K562 (cell line): ENCODE measurements at regions not wholly inside any gene's neighbourhood (a gene's known extent, or its start where the extent isn't known, plus 50 kb on each side); places are given as distances from the start of the nearest gene placed in this dataset.

Experiments
- ATAC-seq: fragments of 200-7000 bp; cut with Tn5 transposase; 3 replicates; pipeline ENCODE4 v1.9.1; 2020; ENCODE audit warnings: moderate library complexity
- BruUV-seq: library from RNA; stranded (reverse); fragments of 400-500 nt; replicated peaks from 2 replicates; lab custom pipeline; 2021; lab: Mats Ljungman, UMichigan
- CTCF ChIA-PET: fragments of 300-600 bp; formaldehyde crosslinking; extraction: SDS; loops from one replicate; lab custom pipeline; 2021; ENCODE audit warnings: low intra/inter-chr PET ratio; lab: Yijun Ruan, JAX
- POLR2A ChIA-PET: fragments of 300-600, 350-650 bp; sonication (Branson Sonifier 250); formaldehyde crosslinking; extraction: SDS; loops from one replicate; lab custom pipeline; 2021; ENCODE audit warnings: antibody characterized with exemption, inconsistent platforms; lab: Yijun Ruan, JAX
- DNase-seq, 4 experiments: peaks; one replicate each; pipeline versions ENCODE4 v3.0.0 to v3.0.0-alpha.2; 2011 to 2018; ENCODE audit warnings: low spot score in 3 of 4, mixed read lengths in 3 of 4; ENCODE audit errors: extremely low read depth in 1 of 4
- FAIRE-seq: peaks from 2 replicates; lab custom pipeline; 2011; peaks lifted over from hg19 to GRCh38; lab: Jason Lieb, UNC
- H2AFZ ChIP-seq: 2 replicates; pipeline ENCODE4 v1.6.0; 2011; ENCODE audit warnings: low read depth, low read length, control low read depth, inconsistent platforms
- H3K27ac ChIP-seq: fragments of 200-600 bp; 3 replicates; pipeline ENCODE4 v1.8.0; 2011; ENCODE audit warnings: low read depth, mild to moderate bottlenecking, control low read depth, inconsistent platforms, low read length, moderate library complexity, mixed read lengths; ENCODE audit errors: extremely low read depth
- H3K27me3 ChIP-seq, 2 experiments: fragments of 300-600 bp in 1 of 2; 2 replicates in 1 of 2; 3 replicates in 1 of 2; pipeline versions ENCODE4 v1.6.0 to v1.8.0; 2011; ENCODE audit warnings: inconsistent platforms in 2 of 2, low read length in 2 of 2, mild to moderate bottlenecking in 1 of 2, mixed read lengths in 1 of 2, moderate library complexity in 1 of 2; ENCODE audit not compliant: control insufficient read depth in 2 of 2, insufficient read depth in 2 of 2
- H3K36me3 ChIP-seq: fragments of 300-600 bp; 3 replicates; pipeline ENCODE4 v1.8.0; 2011; ENCODE audit warnings: mild to moderate bottlenecking, low read length, inconsistent platforms; ENCODE audit not compliant: control insufficient read depth, insufficient read depth
- H3K4me1 ChIP-seq, 2 experiments: fragments of 200-600 bp in 1 of 2; replicated peaks in 1 of 2; 2 replicates in 1 of 2; 3 replicates in 1 of 2; pipeline versions ENCODE4 v1.5.1 to v1.8.0; 2011; ENCODE audit warnings: inconsistent platforms in 2 of 2, low read length in 2 of 2, mild to moderate bottlenecking in 1 of 2, mixed read lengths in 1 of 2, moderate library complexity in 1 of 2; ENCODE audit not compliant: control insufficient read depth in 2 of 2, insufficient read depth in 2 of 2
- H3K4me2 ChIP-seq: 2 replicates; pipeline ENCODE4 v1.6.1; 2011; ENCODE audit warnings: low read length, control low read depth, inconsistent platforms, mixed read lengths; ENCODE audit not compliant: insufficient read depth
- H3K4me3 ChIP-seq: fragments of 200-600 bp; sonication (generic), shearing (Covaris generic); 2 replicates; pipeline ENCODE4 v1.5.1; 2016; ENCODE audit warnings: control low read depth, inconsistent platforms
- H3K79me2 ChIP-seq: fragments of 200-600 bp; 3 replicates; pipeline ENCODE4 v1.8.0; 2011; ENCODE audit warnings: low read length, inconsistent platforms; ENCODE audit not compliant: control insufficient read depth, insufficient read depth
- H3K9ac ChIP-seq, 2 experiments: 2 replicates each; pipeline versions ENCODE4 v1.6.0 to v1.6.1; 2011; ENCODE audit warnings: low read depth in 2 of 2, low read length in 2 of 2, control low read depth in 1 of 2, inconsistent platforms in 1 of 2, mild to moderate bottlenecking in 1 of 2, mixed read lengths in 1 of 2; ENCODE audit not compliant: insufficient read depth in 1 of 2
- H3K9me1 ChIP-seq: one replicate; pipeline ENCODE4 v1.6.0; 2011; ENCODE audit warnings: inconsistent platforms, mild to moderate bottlenecking, low read length, moderate library complexity; ENCODE audit not compliant: control insufficient read depth, insufficient read depth
- H3K9me3 ChIP-seq: replicated peaks from 2 replicates; pipeline ENCODE4 v1.5.1; 2011; ENCODE audit warnings: low read depth, low read length, inconsistent platforms; ENCODE audit not compliant: control insufficient read depth, insufficient read depth
- H4K20me1 ChIP-seq: replicated peaks from 2 replicates; pipeline ENCODE4 v1.6.1; 2011; ENCODE audit warnings: low read length, inconsistent platforms, mixed read lengths; ENCODE audit not compliant: control insufficient read depth, insufficient read depth
- ARNT ChIP-seq, 2 experiments: fragments of 450-650 bp; IDR thresholded peaks; 2 replicates each; pipeline ENCODE4 v1.6.1; 2016; ENCODE audit warnings: mild to moderate bottlenecking in 1 of 2
- C11orf30 ChIP-seq: fragments of 450-650 bp; IDR thresholded peaks from 2 replicates; pipeline ENCODE4 v1.6.1; 2016; ENCODE audit warnings: low read depth, mild to moderate bottlenecking
- MAFF ChIP-seq: IDR thresholded peaks from 2 replicates; pipeline ENCODE4 v1.6.1; 2012; ENCODE audit warnings: low read length, improper control_type of control experiment
- MAFG ChIP-seq: fragments of 450-650 bp; conservative IDR thresholded peaks from 2 replicates; pipeline ENCODE4 v1.6.1; 2016; ENCODE audit warnings: missing genetic modification characterization, missing compliant biosample characterization
- MAFK ChIP-seq: IDR thresholded peaks from 2 replicates; pipeline ENCODE4 v1.6.1; 2011; ENCODE audit warnings: low read length, improper control_type of control experiment
- MXI1 ChIP-seq: IDR thresholded peaks from 2 replicates; pipeline ENCODE4 v1.6.1; 2011; ENCODE audit warnings: low read depth, mild to moderate bottlenecking, improper control_type of control experiment, low read length
- PKNOX1 ChIP-seq: fragments of 450-650 bp; IDR thresholded peaks from 2 replicates; pipeline ENCODE4 v1.6.1; 2016
- U2AF1 ChIP-seq: fragments of 200-400 bp; formaldehyde crosslinking; optimal IDR thresholded peaks from 2 replicates; pipeline ENCODE3; 2017; ENCODE audit warnings: mild to moderate bottlenecking, low read depth, low read length, moderate library complexity
- ZNF282 ChIP-seq: sonication (generic); formaldehyde crosslinking; IDR thresholded peaks from 2 replicates; pipeline ENCODE4 v1.8.1; 2023; ENCODE audit warnings: missing genetic modification reagents
- ZNF316 ChIP-seq: fragments of 450-650 bp; IDR thresholded peaks from 2 replicates; pipeline ENCODE4 v1.6.1; 2016
- WGBS: fragments of 100-300 bp; shearing (Covaris generic); methylation state at CpG from one replicate; pipeline ENCODE4 v1.1.6; 2016; ENCODE audit warnings: low coverage, mixed read lengths; ENCODE audit not compliant: insufficient coverage; ENCODE audit errors: missing lambda C conversion rate; 5-methylcytosine and 5-hydroxymethylcytosine counted together
- in situ Hi-C: fragments of 300-500 bp; cut with MboI; formaldehyde crosslinking; loops from 4 replicates; pipeline ENCODE4 v1.15.0; 2018; ENCODE audit warnings: inconsistent platforms, mixed read lengths
- intact Hi-C: fragments of 100-400 bp; cut with micrococcal nuclease; formaldehyde crosslinking; loops from 2 replicates; pipeline ENCODE4 v1.14.2; 2022
- TF ChIP-seq, protein P1 (sequence below): fragments of 450-650 bp; IDR thresholded peaks from 2 replicates; pipeline ENCODE4 v1.6.1; 2018; ENCODE audit warnings: mild to moderate bottlenecking, low read depth; ENCODE audit not compliant: partially characterized antibody

GRCh38 chr7:47145982-47146381 is 435.9 kb downstream of the TNS3 start:
- POLR2A ChIA-PET: interaction anchor here (0.7 kb wide), 1 partner anchor 42 kb away, joined by 3 read pairs; no protein-coding TSS in a partner anchor
- no peaks in the 10 kb centered on the region for H3K79me2 ChIP-seq
- H3K36me3 ChIP-seq: no peaks in the 10 kb centered on the region
- no peak for TF ChIP-seq MXI1
- no peak for TF ChIP-seq PKNOX1
- TF ChIP-seq U2AF1: no peak
- no peaks in the 10 kb centered on the region for H3K9me3 ChIP-seq
- CTCF ChIA-PET: no interaction called here
- no peak for DNase-seq
- in situ Hi-C loops: no loop called here
- WGBS: 0% methylated on average over 1 of the region's 1 CpG
- no peak overlapping the region for H3K27ac ChIP-seq
- no peaks in the 10 kb centered on the region for H4K20me1 ChIP-seq
- H3K4me1 ChIP-seq: peaks cover 0 to 4% of the 10 kb centered on the region in 2 experiments; a peak in 2 of 5 replicates
- no TSS peak for BruUV-seq
- no peak for FAIRE-seq
- no peak overlapping the region for H2AFZ ChIP-seq
- no peaks in the 10 kb centered on the region for H3K9me1 ChIP-seq
- H3K27me3 ChIP-seq: no peaks in the 10 kb centered on the region
- intact Hi-C loops: no loop called here
- no peak overlapping the region for H3K4me3 ChIP-seq
- H3K4me2 ChIP-seq: no peak overlapping the region
- no peak for ATAC-seq
- no peak overlapping the region for H3K9ac ChIP-seq

GRCh38 chr7:47145186-47145725 is 436.7 kb downstream of the TNS3 start:
- WGBS: 0% methylated on average over 1 of the region's 1 CpG
- no TSS peak for BruUV-seq
- in situ Hi-C loops: no loop called here

More at GRCh38 chr7:47145186-47145725, 436.7 kb downstream of the TNS3 start:
- H3K27ac ChIP-seq: no peak overlapping the region
- FAIRE-seq (no peak), ATAC-seq (no peak)
- H3K4me1 ChIP-seq: peaks cover 0 to 4% of the 10 kb centered on the region in 2 experiments; a peak in 2 of 5 replicates
- H3K9me3 ChIP-seq: no peaks in the 10 kb centered on the region
- H3K9me1 ChIP-seq: no peaks in the 10 kb centered on the region
- H3K4me2 ChIP-seq: no peak overlapping the region
- H3K79me2 ChIP-seq: no peaks in the 10 kb centered on the region
- H3K4me3 ChIP-seq: no peak overlapping the region
- H4K20me1 ChIP-seq: no peaks in the 10 kb centered on the region
- intact Hi-C loops: no loop called here
- H3K27me3 ChIP-seq: no peaks in the 10 kb centered on the region
- H3K36me3 ChIP-seq: no peaks in the 10 kb centered on the region
- TF ChIP-seq ZNF316 (peak; percentile 97), MAFF (peak; percentile 80), C11orf30 (peak; percentile 88), ZNF282 (CRISPR knock-in tag) (no peak), ARNT (IDR thresholded peaks at IDR 0.05) (no peak), MAFK (peak; percentile 62; the same call in 1 of the 2 replicates), MAFG (tag) (peak; percentile 86)
- TF ChIP-seq, protein P1, sequence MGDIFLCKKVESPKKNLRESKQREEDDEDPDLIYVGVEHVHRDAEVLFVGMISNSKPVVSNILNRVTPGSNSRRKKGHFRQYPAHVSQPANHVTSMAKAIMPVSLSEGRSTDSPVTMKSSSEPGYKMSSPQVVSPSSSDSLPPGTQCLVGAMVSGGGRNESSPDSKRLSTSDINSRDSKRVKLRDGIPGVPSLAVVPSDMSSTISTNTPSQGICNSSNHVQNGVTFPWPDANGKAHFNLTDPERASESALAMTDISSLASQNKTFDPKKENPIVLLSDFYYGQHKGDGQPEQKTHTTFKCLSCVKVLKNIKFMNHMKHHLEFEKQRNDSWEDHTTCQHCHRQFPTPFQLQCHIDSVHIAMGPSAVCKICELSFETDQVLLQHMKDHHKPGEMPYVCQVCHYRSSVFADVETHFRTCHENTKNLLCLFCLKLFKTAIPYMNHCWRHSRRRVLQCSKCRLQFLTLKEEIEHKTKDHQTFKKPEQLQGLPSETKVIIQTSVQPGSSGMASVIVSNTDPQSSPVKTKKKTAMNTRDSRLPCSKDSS: no peak
- TF ChIP-seq, all 486 proteins: peak for 5
- DNase-seq: peak in 1 of 4 experiments; percentile 16
- POLR2A ChIA-PET: no interaction called here
- Histone ChIP-seq H2AFZ (no peak overlapping the region), H3K9ac (no peak overlapping the region)
- CTCF ChIA-PET: no interaction called here
